ENCODE measurements at regions not wholly inside any gene's neighbourhood (a gene's known extent, or its start where the extent isn't known, plus 50 kb on each side); places are given as distances from the start of the nearest gene placed in this dataset.
"Not testable (repeated sequence)": the region's sequence is repeated elsewhere in the genome, so short reads cannot be mapped to it uniquely, and the experiment has no call there.

DNA sequence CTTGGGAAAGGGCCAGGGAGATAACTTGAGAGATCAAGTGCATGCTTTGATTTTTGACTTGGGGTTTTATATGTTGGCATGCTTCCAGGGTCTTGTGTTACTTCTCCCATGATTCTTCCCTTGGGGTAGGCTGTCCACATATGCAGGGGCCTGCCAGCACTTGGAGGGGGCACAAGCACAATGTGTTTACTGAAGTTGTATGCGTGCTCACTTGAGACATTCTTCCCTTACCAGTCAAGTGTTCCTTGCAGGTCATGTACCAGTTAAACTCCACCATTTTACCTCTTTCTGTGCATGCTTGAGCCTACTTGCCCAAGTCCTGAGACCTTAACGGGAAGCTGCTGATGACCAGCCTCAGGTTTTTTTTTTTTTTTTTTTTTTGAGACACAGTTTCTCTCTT lies 1880.5 kb downstream of the ARAP2 start:
- DNase-seq = no peak

DNA sequence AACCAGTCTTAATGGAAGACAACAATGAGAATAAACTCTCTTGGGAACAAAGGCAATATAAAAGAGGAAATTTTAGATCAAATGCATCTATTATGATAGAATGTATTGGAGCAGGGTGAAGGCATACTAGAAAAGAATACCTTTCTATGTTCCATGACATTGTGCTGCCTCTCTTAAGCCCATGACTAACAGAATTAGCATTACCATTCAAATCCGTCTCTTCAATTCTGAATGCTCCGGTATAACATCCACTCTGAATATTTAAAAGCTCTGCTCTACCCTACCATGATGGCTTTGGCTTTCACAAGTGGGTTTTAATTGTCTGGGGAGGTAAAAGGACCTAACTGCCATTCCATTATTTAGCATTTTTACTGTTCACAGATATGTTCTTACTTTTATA lies 1878.4 kb downstream of the ARAP2 start:
- no peak for DNase-seq

DNA sequence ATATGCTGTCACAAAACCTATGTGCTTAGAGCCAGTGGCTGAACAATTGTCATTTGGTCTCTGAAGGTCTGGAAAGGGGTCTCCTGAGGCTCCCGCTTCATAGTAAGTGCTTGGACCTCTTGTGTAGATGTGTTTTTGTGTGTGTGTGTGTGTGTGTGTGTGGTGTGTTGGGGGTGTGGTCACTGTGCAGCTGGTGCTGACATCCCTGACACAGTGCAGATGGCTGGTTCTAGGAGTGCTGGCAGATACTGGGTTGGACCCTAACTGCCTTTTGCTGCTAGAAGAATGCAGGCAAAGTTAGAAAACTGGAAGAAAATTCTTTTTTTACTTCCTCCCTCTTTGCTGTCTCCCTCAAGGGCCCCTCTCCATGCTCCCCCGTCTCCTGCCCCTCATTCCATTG lies 1872.6 kb downstream of the ARAP2 start:
- no peak for DNase-seq

DNA sequence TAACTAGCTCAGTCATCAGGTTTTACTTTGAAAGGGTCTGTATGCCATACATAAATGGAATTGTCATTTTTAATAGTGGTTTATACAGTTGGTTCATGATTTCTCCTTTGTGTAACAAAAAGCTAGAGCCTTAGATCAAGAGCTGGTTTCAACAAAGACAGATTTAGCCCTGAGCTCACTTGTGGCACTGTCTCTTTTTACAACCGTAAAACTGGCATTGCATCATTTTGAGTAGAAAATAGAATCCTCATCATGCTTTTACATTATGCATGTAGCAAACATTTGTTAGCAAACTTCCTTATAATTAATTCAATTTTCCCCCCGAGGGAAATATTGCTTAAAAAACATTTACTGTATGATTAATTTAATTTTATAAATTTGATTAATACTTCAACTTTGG lies 1871.5 kb downstream of the ARAP2 start:
- no peak for DNase-seq

DNA sequence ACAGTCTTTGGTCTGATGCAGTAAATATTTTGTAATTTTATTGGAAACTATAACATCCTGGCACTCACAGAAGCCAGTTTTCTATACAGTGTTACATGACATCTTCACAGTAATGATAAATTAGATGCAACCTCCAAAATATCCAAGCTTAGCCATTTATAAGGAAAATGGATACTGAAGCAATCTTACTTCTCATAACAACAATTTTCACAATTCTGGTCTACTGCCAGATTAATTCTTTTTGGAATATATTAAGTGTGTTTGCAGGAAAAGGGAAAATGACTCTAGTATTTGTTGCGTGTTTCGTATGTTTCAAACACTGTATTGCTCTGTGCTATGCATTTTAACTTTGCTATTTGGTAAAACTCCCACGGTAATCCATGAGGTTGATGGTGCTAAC lies 1870.9 kb downstream of the ARAP2 start:
- no peak for DNase-seq

DNA sequence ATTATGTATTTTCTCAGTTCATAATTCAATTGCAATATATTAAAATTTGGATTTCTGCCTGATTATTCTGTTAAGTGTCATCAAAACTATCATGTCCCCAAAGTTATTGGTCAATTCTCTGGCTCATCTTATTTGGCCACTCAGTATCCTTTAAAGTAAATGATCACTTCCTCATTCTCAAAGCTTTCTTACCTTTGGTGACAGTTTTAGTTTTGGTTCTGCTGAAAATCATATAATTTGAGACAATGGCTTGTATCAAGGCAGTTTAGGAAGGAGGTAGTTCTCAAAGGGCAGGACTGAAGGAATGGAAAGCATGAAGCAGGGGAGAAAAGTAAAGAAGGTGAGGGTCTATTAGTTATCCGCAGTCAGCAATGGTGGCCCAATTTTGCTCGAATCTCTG lies 1832.1 kb downstream of the ARAP2 start:
- DNase-seq = no peak

DNA sequence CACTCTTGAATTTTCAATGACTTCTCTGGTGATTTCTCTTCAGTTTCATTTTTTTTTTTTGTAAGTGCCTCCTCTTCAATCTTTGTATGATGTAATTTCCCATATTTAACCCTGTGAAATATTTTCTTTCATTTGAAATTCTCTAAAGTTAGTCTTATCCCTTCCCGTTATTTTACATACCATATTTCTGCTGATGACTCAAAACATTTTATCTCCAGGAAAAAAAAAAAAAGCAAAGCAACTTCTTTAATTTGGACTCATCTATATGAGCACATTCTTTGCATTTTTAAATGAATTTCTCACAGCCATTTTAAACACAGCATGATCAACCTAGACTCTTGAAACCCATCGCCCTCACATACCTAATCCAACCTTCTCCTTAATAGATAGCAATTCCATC lies 1831.4 kb downstream of the ARAP2 start:
- DNase-seq = no peak

DNA sequence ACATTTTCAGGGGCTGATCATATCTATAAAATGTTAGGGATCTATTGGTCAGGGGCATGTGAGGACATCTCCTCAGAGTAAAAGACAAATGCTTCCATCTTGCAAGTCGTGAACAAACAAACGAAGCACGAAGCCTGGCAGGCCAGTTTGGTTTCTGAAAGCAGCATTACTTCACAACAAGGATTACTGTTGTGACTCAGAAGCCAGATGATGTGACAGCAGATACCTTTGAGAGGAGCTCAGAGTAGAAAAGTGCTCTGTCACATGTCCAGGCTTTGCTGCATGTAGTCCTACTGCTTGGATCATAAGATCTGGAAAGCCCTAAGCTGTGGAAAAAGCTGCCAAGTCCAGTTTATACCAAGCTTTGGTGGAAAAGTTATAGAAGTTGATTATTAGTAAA lies 1827.2 kb downstream of the ARAP2 start:
- no peak for DNase-seq

DNA sequence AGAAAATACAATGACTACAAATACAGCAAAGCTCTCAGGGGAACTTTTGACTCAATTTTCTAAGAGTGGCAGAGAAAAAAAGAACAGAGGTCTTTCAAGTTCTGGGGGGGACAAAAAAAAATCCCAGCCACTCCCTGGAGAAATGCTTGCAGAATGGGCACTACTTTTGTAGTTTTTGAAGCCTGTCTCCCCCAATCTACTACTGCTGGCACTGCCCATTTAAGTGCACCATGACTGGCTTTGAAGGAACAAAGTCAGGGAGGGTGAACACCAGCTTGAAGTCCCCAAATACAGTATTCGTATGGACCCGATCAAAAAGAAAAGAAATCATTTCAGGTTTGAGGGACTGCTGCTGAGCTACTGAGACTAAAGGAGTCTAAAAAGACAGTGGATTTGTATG lies 1824.4 kb downstream of the ARAP2 start:
- no peak for DNase-seq

DNA sequence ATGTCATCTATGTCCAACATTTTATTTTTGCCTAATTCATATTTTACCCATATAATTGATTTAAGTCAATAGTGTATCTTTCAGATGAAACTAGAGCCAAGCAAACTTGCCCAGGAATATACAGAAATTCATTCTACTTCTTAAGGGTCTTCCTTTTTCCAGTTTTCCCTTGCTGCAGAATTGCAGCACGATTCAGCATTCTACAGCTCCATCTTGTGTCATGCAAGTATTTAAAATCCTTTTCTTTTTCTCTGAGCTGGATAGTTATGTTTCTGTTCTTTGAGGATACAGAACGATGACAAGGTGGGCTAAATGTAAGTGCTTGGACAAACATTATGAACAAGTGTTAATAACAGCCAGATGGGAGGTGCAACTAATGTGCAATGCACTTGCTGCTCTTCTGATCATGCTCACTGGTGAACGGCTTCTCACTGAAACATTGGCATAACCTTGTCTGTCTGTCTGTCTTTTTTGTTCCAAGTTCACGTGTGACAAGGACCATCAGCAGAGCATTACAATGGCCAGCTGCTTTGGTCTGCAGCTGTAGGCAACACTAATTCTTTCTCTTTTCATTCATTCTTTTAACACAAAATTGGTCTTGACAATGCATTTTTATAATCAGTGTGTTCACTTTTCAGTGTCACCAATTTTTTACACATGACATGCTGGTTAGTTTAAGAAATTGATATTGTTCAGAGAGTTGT lies 1821.7 kb downstream of the ARAP2 start:
- no peak for DNase-seq

DNA sequence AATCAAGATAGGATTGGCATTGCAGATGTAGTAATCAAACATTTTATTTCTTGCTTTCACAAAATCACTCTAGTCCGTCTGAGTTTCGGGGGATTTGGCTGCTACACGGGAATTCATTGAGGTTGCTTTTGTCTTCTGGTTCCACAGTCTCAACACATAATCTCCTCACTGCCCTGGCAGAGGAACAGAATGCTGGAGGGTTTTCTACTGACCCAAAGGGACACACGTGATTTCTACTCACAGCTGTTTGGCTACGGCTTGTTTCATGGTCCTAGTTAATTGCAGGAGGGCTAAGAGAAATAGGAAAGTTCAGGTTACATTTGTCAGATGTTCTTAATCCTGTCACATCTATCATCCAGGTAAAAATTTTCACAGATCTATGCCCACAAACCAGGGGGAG lies 1811.6 kb downstream of the ARAP2 start:
- no peak for DNase-seq

DNA sequence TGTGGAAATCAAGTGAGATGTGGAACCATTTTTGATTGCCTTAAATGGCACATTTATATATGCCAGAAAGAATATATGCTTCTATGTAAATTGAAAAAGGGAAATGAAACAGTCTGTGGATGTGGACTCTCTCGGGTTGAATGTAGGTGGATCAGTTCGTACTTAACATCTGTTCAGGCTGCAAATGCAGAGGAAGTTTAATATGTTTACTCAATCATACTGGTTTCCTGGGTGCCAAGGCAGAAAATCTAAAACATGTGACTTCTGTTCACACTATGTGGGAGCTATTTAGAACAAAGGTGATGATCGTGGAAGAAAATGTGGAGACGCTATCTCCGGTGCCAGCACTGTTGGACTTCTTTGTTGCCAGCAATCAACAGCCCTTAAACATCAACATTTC lies 1809.9 kb downstream of the ARAP2 start:
- DNase-seq = not testable (repeated sequence)

DNA sequence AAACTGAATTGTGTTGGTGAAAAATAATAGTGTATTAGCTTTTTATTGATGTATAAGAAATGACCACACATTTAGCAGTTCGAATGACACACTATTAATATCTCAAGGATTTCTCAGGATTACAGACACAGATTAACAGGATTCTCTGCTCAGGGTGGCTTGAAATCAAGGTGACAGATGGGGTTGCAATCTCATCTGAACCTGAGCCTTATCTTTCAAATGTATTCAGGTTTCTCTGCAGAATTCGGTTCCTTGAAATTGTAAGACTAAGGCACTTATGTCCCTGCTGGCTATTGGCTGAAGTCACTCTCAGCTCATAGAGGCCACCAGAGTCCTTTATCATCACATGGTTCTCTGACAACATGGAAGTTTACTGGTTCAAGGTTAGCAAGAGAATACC lies 1780.1 kb downstream of the ARAP2 start:
- DNase-seq = no peak

DNA sequence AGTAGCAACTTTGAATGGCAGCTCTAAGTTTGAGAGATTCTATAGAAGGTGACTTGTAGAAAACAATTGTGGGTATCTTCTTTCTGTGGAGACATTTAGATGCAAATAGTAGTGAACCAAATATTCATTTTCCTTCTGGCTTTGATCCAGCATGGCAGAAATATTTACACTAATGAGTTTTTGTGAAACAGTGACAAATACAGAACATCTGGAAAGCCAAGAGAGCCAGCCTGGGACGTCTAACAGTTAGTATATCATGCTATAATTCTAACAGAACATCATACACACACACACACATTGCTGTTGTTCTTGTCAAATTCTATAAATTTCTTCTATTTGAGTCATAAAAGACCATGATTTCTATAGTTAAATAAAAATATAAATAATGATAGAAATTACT lies 1777.9 kb downstream of the ARAP2 start:
- DNase-seq = no peak

DNA sequence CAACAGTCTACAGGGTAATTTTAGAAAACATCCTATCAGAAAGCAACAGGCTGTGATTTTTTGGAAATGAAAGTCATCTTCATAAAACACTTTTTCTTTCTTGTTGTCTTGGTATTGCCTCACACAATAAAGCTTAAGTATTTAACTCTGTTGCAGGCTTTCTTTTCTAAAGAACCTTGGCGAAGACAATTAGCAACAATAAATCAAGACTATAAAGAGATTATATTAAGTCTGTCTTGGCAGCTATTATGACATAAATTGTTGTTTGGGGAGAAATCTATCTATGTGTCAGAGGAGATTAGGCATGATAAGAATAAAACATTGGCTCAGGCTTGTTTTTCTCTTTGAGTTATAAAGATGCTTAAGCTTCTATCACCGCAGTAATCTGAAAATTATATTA lies 1774.8 kb downstream of the ARAP2 start:
- DNase-seq = no peak

DNA sequence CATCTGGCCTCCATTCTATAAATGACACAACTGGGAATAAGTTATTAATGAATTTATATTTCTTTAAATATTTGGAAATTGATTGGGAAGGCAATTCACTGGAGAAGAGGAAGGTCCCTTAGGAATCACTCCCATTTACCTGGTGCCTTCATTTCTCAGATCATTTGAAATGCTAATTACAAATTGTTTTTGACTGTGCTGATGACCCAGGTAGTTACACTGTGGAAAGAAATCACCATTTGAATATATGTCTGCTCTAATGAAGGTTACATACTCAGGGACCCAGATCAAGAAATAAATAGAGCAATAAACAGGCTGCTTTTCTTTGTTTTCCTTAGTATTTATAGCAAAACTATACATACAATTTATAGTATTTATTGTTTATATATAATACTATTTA lies 1759.1 kb downstream of the ARAP2 start:
- no peak for DNase-seq

DNA sequence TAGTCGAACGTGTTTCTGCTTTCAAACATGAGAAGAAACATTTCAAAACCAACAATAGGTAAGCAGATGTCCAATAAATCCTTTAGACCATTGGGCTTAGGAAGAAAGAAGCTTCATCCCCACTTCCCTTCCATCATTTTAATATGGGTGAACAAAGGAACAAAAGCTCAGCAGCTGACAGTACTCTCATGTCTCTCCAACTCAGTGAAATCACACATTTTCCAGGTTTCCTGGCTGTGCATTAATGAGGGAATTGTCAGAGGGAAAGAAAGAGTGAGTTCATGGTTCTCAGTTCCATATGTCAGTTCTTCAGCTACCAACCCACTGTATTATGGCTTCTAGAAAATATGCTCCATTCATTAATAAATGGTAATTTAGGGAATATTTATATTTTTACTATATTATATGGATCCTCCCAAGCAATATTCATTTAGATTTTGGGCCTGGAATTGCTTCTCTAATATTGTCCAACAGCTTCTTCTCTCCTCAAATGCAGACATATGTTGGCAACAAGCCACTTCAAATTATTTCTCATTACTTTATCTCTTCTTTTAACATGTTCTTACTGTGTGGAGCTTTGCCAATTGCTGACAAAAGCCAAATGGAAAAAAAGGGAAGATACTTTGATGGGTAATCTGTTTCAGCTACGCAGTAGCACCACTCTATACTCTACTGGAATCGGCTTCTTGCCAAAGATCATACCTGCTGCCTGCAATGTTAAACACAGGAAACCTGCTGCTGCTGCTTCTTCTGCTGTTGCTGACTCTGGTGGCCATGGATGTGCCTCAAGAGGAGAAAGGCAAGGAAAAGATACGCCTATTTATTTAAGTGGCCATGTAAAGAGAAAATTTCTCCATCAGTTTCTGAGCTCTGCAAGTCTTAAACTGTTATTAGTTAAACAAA lies 1757.6 kb downstream of the ARAP2 start:
- DNase-seq = no peak

DNA sequence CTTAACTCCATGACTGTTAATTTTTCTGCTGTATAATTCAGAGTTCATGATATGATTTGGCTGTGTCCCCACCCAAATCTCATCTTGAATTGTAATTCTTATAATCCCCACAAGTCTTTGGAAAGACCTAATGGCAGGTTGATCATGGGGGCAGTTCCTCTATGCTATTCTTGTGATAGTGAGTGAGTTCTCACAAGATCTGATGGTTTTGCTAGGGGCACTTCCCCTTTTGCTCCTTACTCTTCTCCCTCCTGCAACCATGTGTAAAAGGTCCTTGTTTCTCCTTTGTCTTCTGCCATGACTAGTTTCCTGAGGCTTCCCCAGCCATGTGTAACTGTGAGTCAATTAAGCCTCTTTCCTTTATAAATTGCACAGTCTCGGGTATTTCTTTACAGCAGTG lies 1751.9 kb downstream of the ARAP2 start:
- DNase-seq = no peak

DNA sequence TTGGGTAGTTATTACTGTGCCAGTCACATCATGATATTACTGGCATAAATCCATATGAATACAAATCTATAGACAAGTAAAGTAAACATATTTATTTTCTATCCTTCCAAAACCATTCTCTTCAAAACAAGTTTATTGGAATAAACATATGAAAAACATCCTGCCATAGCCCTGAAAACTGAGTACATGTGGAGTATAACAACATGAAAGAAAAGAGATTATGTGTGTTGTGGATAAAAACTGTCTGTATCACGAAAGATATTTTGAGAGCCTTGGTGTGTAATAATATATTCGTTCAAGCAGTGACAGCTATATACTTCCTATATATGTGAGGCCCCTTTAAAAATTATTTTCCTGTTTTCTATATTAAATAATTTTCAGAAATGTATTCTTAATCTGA lies 1742.2 kb downstream of the ARAP2 start:
- no peak for DNase-seq

DNA sequence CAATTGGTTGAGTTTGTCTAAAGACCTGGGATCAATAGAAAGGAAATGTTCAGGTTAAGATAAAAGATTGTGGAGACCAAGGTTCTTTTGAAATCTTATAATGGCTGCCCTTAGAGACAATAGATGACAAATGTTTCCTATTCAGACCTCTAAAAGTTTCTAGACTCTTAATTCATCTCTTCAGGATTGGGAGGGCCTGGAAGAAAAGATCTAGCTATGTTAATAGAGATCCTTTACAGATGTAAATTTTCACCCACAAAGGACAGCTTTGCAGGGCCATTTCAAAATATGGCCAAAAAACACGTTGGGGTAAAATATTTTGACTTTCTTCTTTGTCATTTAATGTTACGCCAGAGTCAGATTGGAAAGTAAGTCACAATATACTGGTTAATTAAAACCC lies 1739.6 kb downstream of the ARAP2 start:
- not testable (repeated sequence) for DNase-seq

DNA sequence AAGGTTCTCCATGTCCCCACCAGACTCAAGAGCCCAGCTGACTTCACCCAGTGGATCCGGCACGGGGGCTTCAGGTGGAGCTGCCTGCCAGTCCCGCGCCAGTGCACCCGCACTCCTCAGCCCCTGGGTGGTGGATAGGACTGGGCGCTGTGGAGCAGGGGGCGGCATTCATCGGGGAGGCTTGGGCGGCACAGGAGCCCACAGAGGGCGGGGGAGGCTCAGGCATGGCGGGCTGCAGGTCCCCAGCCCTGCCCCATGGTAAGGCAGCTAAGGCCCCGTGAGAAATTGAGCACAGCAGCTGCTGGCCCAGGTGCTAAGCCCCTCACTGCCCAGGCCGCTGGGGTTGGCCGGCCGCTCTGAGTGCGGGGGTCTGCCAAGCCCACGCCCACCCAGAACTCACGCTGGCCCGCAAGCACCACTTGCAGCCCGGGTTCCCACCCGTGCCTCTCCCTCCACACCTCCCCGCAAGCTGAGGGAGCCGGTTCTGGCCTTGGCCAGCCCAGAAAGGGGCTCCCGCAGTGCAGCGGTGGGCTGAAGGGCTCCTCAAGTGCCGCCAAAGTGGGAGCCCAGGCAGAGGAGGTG lies 1737.7 kb downstream of the ARAP2 start:
- DNase-seq = not testable (repeated sequence)

DNA sequence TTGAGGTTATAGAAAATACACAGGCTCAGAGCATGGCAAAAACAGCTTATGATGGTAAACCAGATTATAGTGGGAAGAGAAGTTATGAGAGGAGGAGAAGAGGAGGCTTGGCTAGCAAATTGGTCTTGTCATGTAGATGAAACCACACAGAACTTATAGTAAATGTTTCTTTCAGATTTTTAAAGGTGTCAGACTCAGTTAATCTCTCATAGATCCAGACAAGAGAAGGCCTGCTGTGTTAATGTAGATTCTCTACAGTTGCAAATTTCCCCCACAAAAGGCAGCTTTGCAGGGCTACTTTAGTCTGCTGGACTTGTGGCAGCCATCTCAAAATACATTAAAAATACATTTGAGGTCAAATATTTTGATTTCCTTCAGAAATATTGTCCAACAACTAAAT lies 1731.7 kb downstream of the ARAP2 start:
- DNase-seq = no peak

DNA sequence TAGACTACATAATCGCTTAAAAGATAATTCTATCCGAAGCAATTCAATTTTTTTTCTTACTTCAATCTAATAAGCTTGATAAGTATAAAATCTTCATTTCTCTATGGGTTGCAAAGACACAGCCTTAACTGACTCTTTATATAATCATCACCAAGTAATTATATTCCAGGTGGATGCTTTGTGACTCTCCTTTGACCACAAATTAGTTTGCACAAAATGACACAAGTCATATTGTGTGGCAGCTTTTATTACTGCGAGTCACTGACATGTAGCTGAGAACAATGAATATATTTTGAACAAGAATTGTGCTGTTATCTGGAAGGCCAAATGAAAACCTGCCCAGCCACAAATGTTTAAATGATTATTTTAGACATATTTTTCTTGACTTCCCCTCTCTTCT lies 1727.8 kb downstream of the ARAP2 start:
- DNase-seq = no peak

DNA sequence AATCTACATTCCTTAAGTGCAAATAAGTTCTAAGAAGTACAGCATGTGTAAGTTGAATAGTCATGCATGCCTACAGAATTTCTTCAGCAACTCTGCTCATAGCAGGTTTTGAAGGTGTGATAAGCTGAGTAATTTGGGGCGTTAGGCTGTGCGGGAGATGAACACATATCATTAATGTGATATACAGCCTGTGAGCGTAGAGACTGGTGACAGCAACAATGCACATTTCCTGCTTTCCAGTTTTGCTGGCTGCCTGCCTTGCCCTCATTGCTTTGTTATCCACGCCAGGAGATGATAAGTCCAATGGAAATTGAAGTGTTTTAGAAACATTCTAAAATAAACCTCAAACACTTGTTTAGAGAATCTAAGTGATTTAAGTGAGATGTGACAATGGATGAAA lies 1709.4 kb downstream of the ARAP2 start:
- DNase-seq = no peak
